Fibroblast of lung (primary cell): ENCODE measurements at regions not wholly inside any gene's neighbourhood (a gene's known extent, or its start where the extent isn't known, plus 50 kb on each side); places are given as distances from the start of the nearest gene placed in this dataset.

Source experiments
- CTCF ChIP-seq, 2 donors: IDR thresholded peaks in 1 of 2; conservative IDR thresholded peaks in 1 of 2; 1 replicate in 1 of 2; 2 replicates in 1 of 2; pipeline ENCODE4 v1.5.1; 2011 to 2012; ENCODE audit warnings: low read length in 2 of 2, control low read depth in 1 of 2, inconsistent platforms in 1 of 2, low read depth in 1 of 2, mild to moderate bottlenecking in 1 of 2
- EZH2 ChIP-seq: IDR thresholded peaks from 2 replicates; pipeline ENCODE4 v1.5.1; 2012; ENCODE audit warnings: low read length, control low read depth, mild to moderate bottlenecking; ENCODE audit errors: missing control alignments

- TF ChIP-seq CTCF (conservative IDR thresholded peaks at IDR 0.05 in 1 of 2, IDR thresholded peaks at IDR 0.05 in 1 of 2; ENCODE audit: low read depth in 1 of 2, low read length in 2 of 2) (no peak), EZH2 (no peak)
Measured at GRCh38 chr21:24852610-24853195, 754.6 kb downstream of the MRPL39 start.
